LNCaP clone FGC (cell line): ENCODE measurements at regions not wholly inside any gene's neighbourhood (a gene's known extent, or its start where the extent isn't known, plus 50 kb on each side); places are given as distances from the start of the nearest gene placed in this dataset.

Experiments used
- DNase-seq: peaks from one replicate; pipeline ENCODE4 v3.0.0-alpha.2; 2011; ENCODE audit warnings: low read depth
- H3K4me3 ChIP-seq: 2 replicates; pipeline ENCODE4 v1.5.1; 2011; ENCODE audit warnings: mild to moderate bottlenecking, low read depth, low read length, control low read depth
- CTCF ChIP-seq: IDR thresholded peaks from 2 replicates; pipeline ENCODE4 v1.5.1; 2012; ENCODE audit warnings: mild to moderate bottlenecking; ENCODE audit not compliant: control insufficient read depth, insufficient read depth; ENCODE audit errors: extremely low read depth

GRCh38 chr5:144971108-144971850, 800.6 kb downstream of the KCTD16 start:
- no peak overlapping the region for H3K4me3 ChIP-seq
- no peak for TF ChIP-seq CTCF
- no peak for DNase-seq

- no peak overlapping the region for H3K4me3 ChIP-seq
- no peak for DNase-seq
- no peak for TF ChIP-seq CTCF
These were observed 789.6 kb downstream of the KCTD16 start for GRCh38 chr5:144960296-144960695.

DNA sequence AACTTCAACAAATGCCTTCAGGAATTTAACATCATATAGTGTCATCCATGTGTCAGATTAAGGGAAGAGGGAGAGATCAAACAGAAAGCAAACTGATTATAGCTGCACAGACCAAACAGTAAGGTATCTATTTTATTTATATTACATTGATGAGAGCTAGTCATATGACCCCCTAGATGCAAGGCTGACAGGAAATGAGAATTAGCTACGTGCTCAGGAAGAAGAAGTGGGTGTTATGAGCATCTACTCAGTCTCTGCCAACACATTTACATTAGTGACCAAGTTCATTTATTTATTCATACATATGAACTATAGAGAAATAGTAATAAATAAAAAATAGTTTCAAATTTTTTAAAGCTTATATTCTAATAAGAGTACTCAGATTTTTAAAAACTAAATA, 787.3 kb downstream of the KCTD16 start:
- no peak overlapping the region for H3K4me3 ChIP-seq
- DNase-seq: no peak
- no peak for TF ChIP-seq CTCF

- no peak for DNase-seq
- H3K4me3 ChIP-seq: no peak overlapping the region
- TF ChIP-seq CTCF: no peak
These were observed 780.3 kb downstream of the KCTD16 start for GRCh38 chr5:144950996-144951395.

DNA sequence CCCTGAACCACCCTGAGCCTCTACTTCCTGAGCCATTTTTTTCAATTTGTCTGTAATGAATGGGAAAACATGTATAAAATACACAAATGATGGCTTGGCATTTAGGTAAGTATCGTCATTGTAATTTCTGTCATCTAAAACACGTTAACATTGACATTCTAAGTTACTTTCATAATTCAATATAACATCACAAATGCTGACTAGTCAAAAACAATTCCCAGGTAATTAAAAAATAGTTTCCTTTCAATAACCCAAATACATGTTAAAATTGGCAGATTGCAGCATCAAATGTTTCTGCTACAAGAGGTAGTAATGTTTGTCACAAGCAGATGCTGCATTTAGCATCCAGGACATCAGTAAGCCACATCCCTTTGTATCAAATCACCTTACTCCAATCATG, 776.4 kb downstream of the KCTD16 start:
- DNase-seq: no peak
- TF ChIP-seq CTCF: no peak
- H3K4me3 ChIP-seq: no peak overlapping the region

- no peak for TF ChIP-seq CTCF
These were observed 774.8 kb downstream of the KCTD16 start for GRCh38 chr5:144945503-144945902.

GRCh38 chr5:144944936-144945335, 774.3 kb downstream of the KCTD16 start:
- H3K4me3 ChIP-seq: no peak overlapping the region
- no peak for TF ChIP-seq CTCF
- no peak for DNase-seq

More at GRCh38 chr5:144945503-144945902, 774.8 kb downstream of the KCTD16 start:
- no peak for DNase-seq
- no peak overlapping the region for H3K4me3 ChIP-seq
